HG02970 (cell line): ENCODE measurements at regions not wholly inside any gene's neighbourhood (a gene's known extent, or its start where the extent isn't known, plus 50 kb on each side); places are given as distances from the start of the nearest gene placed in this dataset.

Source experiments
- ATAC-seq: cut with Tn5 transposase; IDR thresholded peaks from one replicate; pipeline ENCODE4 v1.9.1; 2021; ENCODE audit warnings: mild to moderate bottlenecking, moderate library complexity, moderate number of reproducible peaks; ENCODE audit not compliant: unreplicated experiment, low FRiP score

DNA sequence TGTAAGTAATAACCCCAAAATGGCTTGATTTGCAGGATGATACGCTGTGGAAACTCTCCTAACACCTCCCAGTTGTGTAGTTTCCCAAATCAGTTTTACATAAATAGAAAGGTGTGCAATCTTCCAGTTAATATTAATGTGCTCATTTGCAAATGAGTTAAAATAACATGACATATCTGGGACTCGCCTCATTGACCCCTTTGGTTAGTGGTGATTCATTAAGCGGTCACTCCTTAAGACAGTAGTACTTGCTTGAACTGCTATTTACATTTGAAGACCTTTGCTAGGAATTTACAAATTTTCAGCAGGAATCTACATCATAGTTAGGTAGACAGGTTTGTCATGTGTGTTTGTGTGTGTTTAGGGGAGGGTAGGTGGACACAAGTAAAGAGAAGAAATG lies 1367.7 kb upstream of the CELF4 start:
- ATAC-seq: no peak

GRCh38 chr18:38932752-38933151 lies 1367.2 kb upstream of the CELF4 start:
- ATAC-seq: no peak

DNA sequence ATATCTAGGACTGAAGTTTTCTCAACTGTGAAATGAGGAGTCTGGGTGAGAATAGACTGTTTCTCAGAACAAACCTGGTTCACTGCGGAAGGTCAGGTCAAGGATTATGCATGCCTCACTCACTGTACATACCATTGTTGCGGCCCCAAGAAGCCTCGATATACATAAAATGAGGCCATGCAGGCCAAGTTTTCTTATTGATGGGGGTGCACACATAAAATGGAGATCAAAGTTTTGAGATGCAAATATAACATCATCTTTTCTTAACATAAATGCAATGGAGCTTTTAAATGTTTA lies 1366.1 kb upstream of the CELF4 start:
- no peak for ATAC-seq

GRCh38 chr18:38930881-38931753 lies 1365.5 kb upstream of the CELF4 start:
- no peak for ATAC-seq

- ATAC-seq: no peak
Measured at GRCh38 chr18:38923540-38923939, 1357.9 kb upstream of the CELF4 start.

DNA sequence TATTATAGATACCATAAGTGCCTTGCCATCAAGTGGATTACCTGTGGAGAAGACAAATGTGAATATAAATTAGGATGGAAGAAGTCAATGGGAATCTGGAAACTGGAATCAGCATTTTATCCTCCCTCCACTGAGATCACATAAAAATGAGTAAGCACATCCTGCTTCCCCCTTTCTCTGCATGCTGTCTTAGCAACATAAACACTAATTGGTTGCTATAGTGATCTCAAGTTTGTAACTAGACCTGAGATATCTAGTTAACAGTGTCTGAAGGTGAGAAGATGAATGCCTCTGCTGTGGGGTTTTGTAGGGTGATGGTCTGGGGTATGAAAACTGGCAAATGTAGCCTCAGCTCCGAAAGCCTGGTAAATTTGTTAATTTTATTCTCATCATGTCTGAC lies 1357.5 kb upstream of the CELF4 start:
- no peak for ATAC-seq

DNA sequence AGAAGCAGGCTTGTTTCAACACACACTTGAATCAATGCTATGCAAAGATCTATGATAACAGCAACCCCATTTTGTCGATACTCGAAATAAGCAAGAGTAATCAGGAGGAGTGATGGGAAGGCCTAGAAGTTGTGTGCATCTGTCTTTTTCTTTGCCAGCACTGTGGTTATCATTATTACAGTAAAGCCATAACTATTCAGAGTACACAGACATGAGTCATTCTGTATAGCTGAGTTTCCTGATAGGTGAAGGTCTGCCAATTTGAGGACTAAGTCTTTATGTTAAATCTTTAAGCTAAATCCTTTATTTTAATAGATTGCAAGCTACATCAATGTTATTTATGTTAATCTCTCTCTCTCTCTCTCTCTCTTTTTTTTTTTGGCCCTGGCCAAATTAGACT lies 1344.4 kb upstream of the CELF4 start:
- no peak for ATAC-seq

- ATAC-seq: no peak
Measured at GRCh38 chr18:38902796-38903195, 1337.2 kb upstream of the CELF4 start.

- no peak for ATAC-seq
Measured at GRCh38 chr18:38900445-38900844, 1334.8 kb upstream of the CELF4 start.

- ATAC-seq: no peak
Measured at GRCh38 chr18:38900031-38900430, 1334.4 kb upstream of the CELF4 start.

- no peak for ATAC-seq
Measured at GRCh38 chr18:38899252-38899651, 1333.7 kb upstream of the CELF4 start.

GRCh38 chr18:38898167-38898566 lies 1332.6 kb upstream of the CELF4 start:
- ATAC-seq: no peak

DNA sequence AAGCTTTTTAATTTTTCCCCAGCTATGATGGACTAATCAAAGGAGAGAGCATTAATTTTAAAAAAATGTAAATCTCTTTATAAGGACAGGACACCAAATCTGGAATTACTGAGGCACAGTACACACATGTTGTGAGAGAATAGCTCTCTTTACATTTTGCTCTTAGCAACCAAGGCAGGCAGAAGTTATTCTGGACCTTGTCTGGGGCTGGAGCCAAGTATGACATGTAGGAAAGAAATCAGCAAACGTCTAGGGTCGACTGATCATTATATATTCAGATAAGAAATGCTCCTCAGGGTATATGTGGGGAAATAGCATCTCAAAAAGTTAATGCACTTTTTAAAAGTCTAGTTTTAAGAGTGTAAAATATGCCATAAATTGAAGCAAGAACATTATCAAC lies 1330.0 kb upstream of the CELF4 start:
- no peak for ATAC-seq

GRCh38 chr18:38887671-38888020 lies 1322.0 kb upstream of the CELF4 start:
- no peak for ATAC-seq

- no peak for ATAC-seq
Measured at GRCh38 chr18:38886861-38887670, 1321.5 kb upstream of the CELF4 start.

- no peak for ATAC-seq
Measured at GRCh38 chr18:38886235-38886634, 1320.6 kb upstream of the CELF4 start.

- ATAC-seq: no peak
Measured at GRCh38 chr18:38884050-38884449, 1318.5 kb upstream of the CELF4 start.

DNA sequence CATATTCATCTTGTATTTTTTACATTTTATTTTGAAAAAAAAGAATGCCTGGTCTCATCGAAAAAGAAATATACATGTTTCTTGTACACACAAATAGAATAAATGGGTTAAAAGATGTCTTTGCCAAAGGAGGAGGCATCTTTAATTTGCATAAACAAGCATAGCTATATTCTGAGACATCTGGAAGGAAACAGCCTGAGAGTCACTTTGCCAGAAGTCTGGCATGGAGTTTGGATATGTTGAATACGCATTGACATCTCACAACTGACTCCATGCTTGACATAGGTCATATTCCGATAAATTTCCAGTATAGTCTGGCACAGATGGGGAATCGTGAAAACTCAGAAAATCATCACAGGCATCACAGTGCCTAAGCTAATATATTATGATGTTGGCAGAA lies 1317.5 kb upstream of the CELF4 start:
- ATAC-seq: no peak

- no peak for ATAC-seq
Measured at GRCh38 chr18:38879871-38880270, 1314.3 kb upstream of the CELF4 start.

DNA sequence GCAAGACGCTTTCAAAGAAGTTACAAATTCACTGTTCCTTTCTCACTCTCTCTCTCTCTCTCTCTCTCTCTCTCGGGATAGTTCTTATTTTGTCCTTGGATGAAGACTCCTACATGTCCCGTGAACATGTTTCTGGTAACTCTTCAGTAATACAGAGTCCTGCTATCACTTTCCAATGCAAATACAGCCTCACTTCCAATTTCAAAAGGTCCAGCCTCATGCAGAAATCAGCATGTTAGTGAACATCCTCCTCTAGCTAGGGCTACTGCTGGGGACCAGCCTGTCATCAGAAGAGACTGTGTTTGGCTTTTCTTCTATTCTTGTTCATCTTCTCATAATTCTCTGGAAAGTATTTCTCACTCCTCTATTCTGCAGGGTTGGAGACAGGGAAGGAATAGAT lies 1306.7 kb upstream of the CELF4 start:
- ATAC-seq: no peak

- ATAC-seq: no peak
Measured at GRCh38 chr18:38868757-38869156, 1303.2 kb upstream of the CELF4 start.

DNA sequence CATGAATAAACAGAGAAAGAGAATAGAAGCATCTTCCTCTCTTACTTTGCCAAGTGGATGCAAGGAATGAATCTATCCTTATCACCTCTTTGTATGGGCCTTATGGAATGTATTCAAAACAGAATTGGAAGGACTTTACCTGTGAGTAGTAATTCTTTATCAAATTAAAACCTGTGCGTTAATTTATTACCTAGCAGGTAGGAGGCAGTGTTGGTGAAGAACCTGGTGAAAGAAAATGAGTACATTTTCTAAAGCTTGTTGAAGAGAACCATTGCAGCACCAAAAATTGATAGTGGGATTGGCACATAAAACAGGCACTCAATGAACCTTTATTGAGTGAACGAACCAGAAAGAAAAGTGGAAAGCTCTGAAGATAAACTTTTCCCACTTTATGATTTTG lies 1302.1 kb upstream of the CELF4 start:
- no peak for ATAC-seq
